DMS 273 (cell line): ENCODE measurements at regions not wholly inside any gene's neighbourhood (a gene's known extent, or its start where the extent isn't known, plus 50 kb on each side); places are given as distances from the start of the nearest gene placed in this dataset.

ENCODE experiments used
- DNase-seq: peaks from one replicate; lab custom pipeline; 2025; ENCODE audit not compliant: unreplicated experiment; lab: John Stamatoyannopoulos, UW

- DNase-seq: no peak
Observed at GRCh38 chrX:69231903-69232302, 66.7 kb upstream of the PJA1 start.

GRCh38 chrX:69229436-69229835, 64.2 kb upstream of the PJA1 start:
- DNase-seq: no peak

DNA sequence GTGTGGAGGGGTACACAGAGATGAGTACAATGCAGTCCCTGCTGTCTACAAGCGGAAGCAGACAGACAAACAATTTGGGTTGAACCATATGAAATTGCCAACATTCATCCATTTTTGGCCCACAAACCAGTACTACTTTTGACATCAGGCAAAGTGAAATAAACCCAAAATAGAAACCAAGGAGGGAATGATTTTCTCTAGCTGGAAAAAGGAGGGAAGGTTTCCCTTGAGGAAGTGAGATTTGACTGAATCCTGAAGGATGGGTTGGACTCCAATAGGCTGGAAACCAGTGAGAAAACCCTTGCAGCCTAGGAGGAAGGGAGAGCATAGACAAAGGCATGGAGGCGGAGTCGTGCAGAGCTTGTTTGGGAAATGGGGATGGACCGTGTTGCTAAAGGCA, 63.5 kb upstream of the PJA1 start:
- DNase-seq: no peak

DNA sequence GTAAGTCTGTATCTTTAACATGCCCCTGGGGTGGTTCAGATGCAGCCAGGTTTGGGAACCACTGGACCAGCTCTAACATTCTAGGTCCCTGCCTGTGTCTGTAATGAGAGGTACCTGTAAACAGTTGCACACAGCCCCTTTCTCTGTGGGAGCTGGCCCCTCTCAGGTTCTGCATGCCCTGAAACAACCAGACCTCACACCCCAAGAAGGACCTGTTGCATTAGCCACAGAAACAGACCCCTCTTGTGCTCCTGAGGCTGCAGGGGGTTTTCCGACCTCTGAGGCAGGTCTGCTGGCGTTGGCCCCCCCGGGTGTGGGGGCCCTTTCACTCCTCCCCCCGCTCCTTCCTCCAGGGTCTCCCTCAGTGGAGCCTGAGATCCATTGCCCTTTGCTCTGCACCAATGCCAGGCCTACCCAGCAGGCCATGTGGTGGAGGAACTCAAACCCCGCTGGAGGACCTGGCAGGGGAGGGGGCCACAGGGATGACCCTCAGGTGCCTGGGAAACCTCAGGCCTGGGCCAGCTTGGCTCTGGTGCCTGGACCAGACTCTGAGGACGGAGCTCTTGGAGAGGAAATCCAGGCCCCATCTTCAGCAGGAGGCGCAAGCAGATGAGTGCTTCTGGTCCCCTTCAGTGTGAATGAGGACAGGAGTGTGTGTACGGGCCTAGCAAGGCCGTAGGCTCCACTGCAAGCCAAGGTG, 61.4 kb upstream of the PJA1 start:
- DNase-seq: no peak

DNA sequence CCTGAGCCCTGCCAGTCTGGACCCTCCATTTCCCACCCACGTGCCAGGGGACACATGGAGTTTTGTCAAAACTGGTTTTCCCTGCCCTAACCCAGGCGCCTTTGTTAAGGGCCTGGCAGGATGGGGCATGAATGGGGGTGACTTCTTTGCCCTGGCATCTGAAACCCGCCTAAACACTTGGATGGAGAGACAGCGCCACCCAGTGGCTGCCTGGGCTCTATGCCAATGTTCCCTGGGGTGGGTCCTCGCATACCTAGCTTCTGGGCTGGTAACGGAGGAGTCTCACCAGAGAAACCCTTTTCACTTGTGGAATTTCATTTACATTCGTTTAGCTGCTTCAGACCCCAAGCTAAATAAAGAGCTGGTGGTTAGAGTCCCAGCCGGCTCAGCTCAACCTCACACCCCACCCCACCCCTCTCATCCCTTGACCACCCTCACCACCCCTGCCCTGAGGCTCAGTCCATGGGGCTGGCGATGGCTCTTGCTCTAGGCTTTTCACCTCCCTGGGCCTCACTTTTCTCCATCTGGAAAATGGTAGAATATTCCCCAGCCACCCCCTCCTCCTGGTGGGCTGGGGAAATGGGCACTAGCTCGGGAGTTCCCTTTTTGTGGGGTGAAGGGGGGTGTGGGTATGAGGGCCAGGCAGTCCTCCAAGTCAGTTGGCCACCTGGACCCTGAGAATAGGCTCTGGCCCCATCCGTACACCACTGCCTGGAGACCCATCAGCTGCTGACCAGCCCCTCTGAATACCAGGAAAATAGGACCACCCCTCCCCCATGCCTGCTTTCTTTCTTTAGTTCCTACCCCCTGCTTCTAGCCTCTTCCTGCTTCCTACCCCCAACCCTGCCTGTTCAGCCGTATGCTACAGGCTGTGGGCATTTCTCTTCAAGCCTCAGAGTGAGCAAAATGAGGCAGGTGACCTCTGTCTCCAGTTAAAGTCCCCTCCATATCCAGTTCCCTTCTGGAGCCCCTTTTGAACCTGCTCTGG, 57.1 kb upstream of the PJA1 start:
- DNase-seq: peak; percentile 92

DNA sequence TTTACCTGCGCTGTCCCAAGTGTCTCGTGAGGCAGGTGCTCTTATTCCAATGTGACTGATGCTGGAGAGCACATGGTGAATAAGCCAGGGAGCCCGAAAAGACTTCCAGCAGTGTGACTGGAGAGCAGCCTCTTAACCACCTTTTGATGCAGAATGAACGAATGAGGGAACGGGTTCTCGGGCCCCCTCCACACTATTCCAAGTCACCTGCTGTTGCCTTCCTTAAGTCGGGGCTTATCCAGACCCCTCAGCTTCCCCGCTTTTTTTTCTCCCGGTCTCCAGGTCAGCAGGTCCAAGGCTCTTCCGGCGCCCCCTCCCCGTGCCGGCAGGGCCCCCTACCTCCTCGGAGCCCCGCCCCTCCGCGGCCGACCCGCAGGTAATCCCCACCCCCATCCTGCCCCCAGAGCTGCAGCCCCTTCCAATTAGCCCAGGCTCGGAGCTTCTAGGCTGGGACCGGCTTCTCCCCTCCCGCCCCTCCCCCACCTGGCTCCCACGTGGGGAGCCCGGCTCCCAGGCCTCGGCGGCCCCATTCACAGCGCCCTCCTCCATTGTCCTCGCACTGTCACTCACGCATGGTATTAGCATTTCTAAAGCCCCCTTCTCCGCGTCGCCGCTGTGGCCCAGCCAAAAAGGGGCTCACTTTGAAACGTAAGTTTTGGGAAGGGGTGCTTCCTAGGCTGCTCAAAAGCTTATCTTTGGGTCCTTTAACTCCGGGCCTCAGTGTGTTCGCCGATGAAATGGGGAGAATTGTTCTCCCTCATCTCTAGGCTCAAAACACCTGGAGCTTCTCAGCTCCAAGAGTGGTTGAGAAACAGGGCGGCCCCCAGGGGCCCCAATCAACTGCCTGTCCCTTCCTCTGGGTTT, 56.2 kb upstream of the PJA1 start:
- no peak for DNase-seq

DNA sequence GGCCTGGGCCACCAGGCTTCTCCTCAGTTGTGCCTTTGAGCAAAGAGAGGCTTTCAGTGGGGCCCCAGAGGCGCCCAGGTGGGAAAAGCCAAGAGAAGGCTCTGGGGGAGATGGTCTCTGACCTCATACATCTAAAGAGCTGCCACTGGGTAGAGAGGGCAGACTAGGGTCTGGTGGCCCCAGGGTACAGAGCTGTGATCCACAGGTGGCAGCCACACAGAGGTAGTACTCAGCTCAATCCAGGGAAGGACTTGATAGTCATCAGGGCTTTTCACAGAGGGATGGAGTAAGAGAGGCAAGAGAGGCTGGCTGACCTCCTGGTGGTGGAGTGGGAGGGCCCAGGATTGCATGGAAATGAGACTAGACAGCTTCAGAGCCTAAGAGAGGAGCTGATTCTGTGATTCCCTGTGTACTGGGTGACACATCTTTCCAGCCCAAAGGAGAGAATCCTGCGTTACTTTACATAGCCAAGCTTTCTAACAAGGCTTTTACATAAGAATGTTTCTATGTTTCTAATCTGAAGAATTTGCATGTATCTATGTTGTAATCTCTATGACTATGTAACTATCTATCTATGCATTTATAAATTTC, 53.2 kb upstream of the PJA1 start:
- no peak for DNase-seq

GRCh38 chrX:69216911-69217310, 51.7 kb upstream of the PJA1 start:
- no peak for DNase-seq

GRCh38 chrX:69216446-69216845, 51.2 kb upstream of the PJA1 start:
- DNase-seq: peak; percentile 55

DNA sequence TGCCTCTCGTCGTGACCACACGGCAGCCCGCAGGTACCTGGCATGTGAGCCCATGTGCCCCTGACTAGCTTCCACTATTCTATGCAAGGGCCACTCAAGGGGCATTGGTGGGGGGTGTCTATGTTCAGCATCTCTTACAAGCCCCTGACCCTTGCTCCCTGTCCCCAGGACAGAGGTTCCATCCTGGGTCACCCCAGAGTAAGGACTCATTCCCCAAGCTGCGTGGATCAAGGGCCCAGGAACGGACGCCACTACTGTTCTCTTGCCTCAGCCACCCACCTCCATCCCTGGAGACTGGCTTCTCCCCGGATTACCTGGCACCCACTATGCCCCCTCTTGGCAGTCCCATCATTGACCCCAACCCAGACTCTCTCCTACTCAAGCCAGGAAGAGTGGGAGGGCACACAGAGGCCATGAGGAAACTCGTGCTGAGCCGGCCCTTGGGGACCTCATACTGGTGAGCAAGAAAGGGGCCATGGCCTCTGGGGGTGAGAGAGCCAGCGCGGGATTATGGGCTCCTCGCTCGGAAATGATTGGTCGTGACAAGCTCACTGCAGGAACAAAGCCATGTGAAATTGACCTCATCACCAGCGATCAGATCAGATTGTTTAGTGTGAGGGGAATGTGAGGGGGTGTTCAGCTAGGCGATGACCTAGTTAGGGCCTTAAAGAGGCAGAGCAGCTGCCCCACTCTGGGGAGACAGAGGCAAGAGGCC, 50.1 kb upstream of the PJA1 start:
- DNase-seq: no peak
